A549 (cell line): ENCODE measurements at regions not wholly inside any gene's neighbourhood (a gene's known extent, or its start where the extent isn't known, plus 50 kb on each side); places are given as distances from the start of the nearest gene placed in this dataset.

ENCODE experiments used
- ATAC-seq, 2 experiments: fragments of 200-7000 bp in 1 of 2; fragments of >200 bp in 1 of 2; cut with Nextera tagmentation in 1 of 2; cut with Tn5 transposase in 1 of 2; 3 replicates each; pipeline versions ENCODE4 v1.8.0 to v1.9.1; 2018 to 2020; ENCODE audit warnings: mild to moderate bottlenecking in 1 of 2, moderate library complexity in 1 of 2
- CTCF ChIA-PET: fragments of 300-600 bp; sonication (Branson Sonifier 250); formaldehyde crosslinking; extraction: SDS; loops from one replicate; lab custom pipeline; 2021; ENCODE audit warnings: antibody characterized with exemption, inconsistent platforms; lab: Yijun Ruan, JAX
- POLR2A ChIA-PET: fragments of 350-600 bp; formaldehyde crosslinking; extraction: SDS; loops from one replicate; lab custom pipeline; 2021; ENCODE audit warnings: antibody characterized with exemption, inconsistent platforms; lab: Yijun Ruan, JAX
- DNase-seq, 2 experiments: peaks; one replicate each; pipeline versions ENCODE4 v3.0.0 to v3.0.0-alpha.2; 2011 to 2016; ENCODE audit warnings: low read depth in 1 of 2, low spot score in 1 of 2
- FAIRE-seq: peaks from 2 replicates; lab custom pipeline; 2011; peaks lifted over from hg19 to GRCh38; lab: Jason Lieb, UNC
- H3K27ac ChIP-seq, 2 experiments: fragments of >200 bp; sonication (Bioruptor Twin); formaldehyde crosslinking; 3 replicates each; pipeline ENCODE4 v1.5.1; 2016 to 2017
- H3K4me1 ChIP-seq: fragments of >200 bp; sonication (Bioruptor Twin); formaldehyde crosslinking; 3 replicates; pipeline ENCODE4 v1.6.1; 2016
- H3K4me2 ChIP-seq: fragments of >200 bp; sonication (Bioruptor Twin); formaldehyde crosslinking; 3 replicates; pipeline ENCODE4 v1.6.1; 2016
- H3K4me3 ChIP-seq: fragments of >200 bp; sonication (Bioruptor Twin); formaldehyde crosslinking; 3 replicates; pipeline ENCODE4 v1.5.1; 2016
- H3K9me3 ChIP-seq: fragments of >200 bp; sonication (Bioruptor Twin); formaldehyde crosslinking; 3 replicates; pipeline ENCODE4 v1.6.1; 2016
- BHLHE40 ChIP-seq: IDR thresholded peaks from 2 replicates; pipeline ENCODE4 v1.6.1; 2012; ENCODE audit warnings: low read depth, low read length, inconsistent platforms
- CEBPB ChIP-seq, 2 experiments: fragments of >200 bp in 1 of 2; sonication (Bioruptor Twin) in 1 of 2; formaldehyde crosslinking in 1 of 2; IDR thresholded peaks; 2 replicates each; pipeline ENCODE4 v1.6.1; 2012 to 2016
- CHD4 ChIP-seq: fragments of 200-600 bp; sonication (generic); IDR thresholded peaks from 2 replicates; pipeline ENCODE4 v1.6.1; 2016; ENCODE audit warnings: antibody characterized with exemption, mild to moderate bottlenecking, borderline replicate concordance
- EP300 ChIP-seq, 2 experiments: fragments of >200 bp; sonication (Bioruptor Twin); formaldehyde crosslinking; IDR thresholded peaks; 2 replicates in 1 of 2; 3 replicates in 1 of 2; pipeline ENCODE4 v1.6.1; 2016 to 2017
- ESRRA ChIP-seq: fragments of 150-350 bp; IDR thresholded peaks from 2 replicates; pipeline ENCODE4 v1.6.1; 2014; ENCODE audit warnings: mild to moderate bottlenecking, low read length, borderline replicate concordance
- FOSB ChIP-seq: fragments of 250-450 bp; sonication (Bioruptor Pico); IDR thresholded peaks from 2 replicates; pipeline ENCODE4 v1.5.0; 2020; ENCODE audit warnings: mild to moderate bottlenecking, moderate library complexity
- FOSL2 ChIP-seq, 2 experiments: fragments of 450-650 bp in 1 of 2; fragments of >200 bp in 1 of 2; sonication (Bioruptor Twin) in 1 of 2; formaldehyde crosslinking; IDR thresholded peaks; 2 replicates each; pipeline versions ENCODE4 v1.5.0 to v1.6.1; 2016 to 2020; ENCODE audit warnings: mild to moderate bottlenecking in 1 of 2, moderate library complexity in 1 of 2
- FOXS1 ChIP-seq: fragments of 250-450 bp; sonication (Bioruptor Pico); IDR thresholded peaks from 2 replicates; pipeline ENCODE4 v1.5.0; 2020; ENCODE audit warnings: mild to moderate bottlenecking, moderate library complexity
- GATA3 ChIP-seq: IDR thresholded peaks from 2 replicates; pipeline ENCODE4 v1.6.1; 2012; ENCODE audit warnings: borderline replicate concordance
- HEYL ChIP-seq: fragments of 250-450 bp; sonication (Bioruptor Pico); IDR thresholded peaks from 2 replicates; pipeline ENCODE4 v1.8.0; 2021; ENCODE audit warnings: mild to moderate bottlenecking, moderate library complexity
- JUN ChIP-seq, 2 experiments: fragments of >200 bp; sonication (Bioruptor Twin); formaldehyde crosslinking; IDR thresholded peaks; 2 replicates in 1 of 2; 3 replicates in 1 of 2; pipeline ENCODE4 v1.6.1; 2016 to 2017
- KDM1A ChIP-seq: fragments of 200-600 bp; sonication (generic); IDR thresholded peaks from 2 replicates; pipeline ENCODE4 v1.6.1; 2016; ENCODE audit warnings: low read depth, mild to moderate bottlenecking
- KDM5A ChIP-seq: fragments of 200-600 bp; sonication (generic); IDR thresholded peaks from 2 replicates; pipeline ENCODE4 v1.6.1; 2016; ENCODE audit warnings: antibody characterized with exemption, mild to moderate bottlenecking
- MAFK ChIP-seq: fragments of 450-650 bp; IDR thresholded peaks from 2 replicates; pipeline ENCODE4 v1.6.1; 2014; ENCODE audit not compliant: partially characterized antibody
- MAZ ChIP-seq: fragments of 150-350 bp; IDR thresholded peaks from 2 replicates; pipeline ENCODE4 v1.6.1; 2014; ENCODE audit warnings: antibody characterized with exemption, low read depth, low read length, borderline replicate concordance
- MYC ChIP-seq: IDR thresholded peaks from 2 replicates; pipeline ENCODE4 v1.6.1; 2012; ENCODE audit warnings: mild to moderate bottlenecking, inconsistent platforms, low read length, improper control_type of control experiment, borderline replicate concordance
- NPAS2 ChIP-seq: fragments of 250-450 bp; sonication (Bioruptor Pico); IDR thresholded peaks from 2 replicates; pipeline ENCODE4 v1.8.0; 2022; ENCODE audit warnings: mild to moderate bottlenecking, moderate library complexity, borderline replicate concordance
- PHF8 ChIP-seq: fragments of 200-600 bp; sonication (generic); IDR thresholded peaks from 2 replicates; pipeline ENCODE4 v1.6.1; 2016; ENCODE audit warnings: low read depth, mild to moderate bottlenecking, antibody characterized with exemption, moderate library complexity, borderline replicate concordance
- POLR2A ChIP-seq: IDR thresholded peaks from 2 replicates; pipeline ENCODE4 v1.6.1; 2012; ENCODE audit warnings: mild to moderate bottlenecking, low read length
- RAD21 ChIP-seq, 2 experiments: fragments of >200 bp in 1 of 2; sonication (Bioruptor Twin) in 1 of 2; formaldehyde crosslinking in 1 of 2; IDR thresholded peaks in 1 of 2; conservative IDR thresholded peaks in 1 of 2; 2 replicates in 1 of 2; 3 replicates in 1 of 2; pipeline ENCODE4 v1.6.1; 2012 to 2018; ENCODE audit warnings: inconsistent platforms in 1 of 2
- RARB ChIP-seq: fragments of 250-450 bp; sonication (Bioruptor Pico); IDR thresholded peaks from 2 replicates; pipeline ENCODE4 v1.8.0; 2021; ENCODE audit warnings: mild to moderate bottlenecking, moderate library complexity
- RCOR1 ChIP-seq: fragments of 150-350 bp; IDR thresholded peaks from 2 replicates; pipeline ENCODE4 v1.6.1; 2014; ENCODE audit warnings: antibody characterized with exemption, low read length, low read depth
- RFX5 ChIP-seq: fragments of 450-650 bp; IDR thresholded peaks from 2 replicates; pipeline ENCODE4 v1.7.1; 2014; ENCODE audit warnings: antibody characterized with exemption, mild to moderate bottlenecking, moderate library complexity
- ZFP36 ChIP-seq: fragments of 450-650 bp; IDR thresholded peaks from 2 replicates; pipeline ENCODE4 v1.6.1; 2014; ENCODE audit warnings: borderline replicate concordance; ENCODE audit not compliant: partially characterized antibody
- ZNF302 ChIP-seq: fragments of 250-450 bp; sonication (Bioruptor Pico); IDR thresholded peaks from 2 replicates; pipeline ENCODE4 v1.9.0; 2021; ENCODE audit warnings: inconsistent platforms, mild to moderate bottlenecking, moderate library complexity
- WGBS: methylation state at CpG from one replicate; pipeline ENCODE4 v1.1.6; 2017; ENCODE audit errors: missing lambda C conversion rate; 5-methylcytosine and 5-hydroxymethylcytosine counted together
- TF ChIP-seq, protein P1 (sequence below): fragments of 150-350 bp; IDR thresholded peaks from 2 replicates; pipeline ENCODE4 v1.6.1; 2014; ENCODE audit warnings: low read depth, mild to moderate bottlenecking, low read length
- TF ChIP-seq, protein P2 (sequence below): fragments of 250-450 bp; sonication (Bioruptor Pico); IDR thresholded peaks from 2 replicates; pipeline ENCODE4 v1.5.0; 2021; ENCODE audit warnings: mild to moderate bottlenecking, moderate library complexity, borderline replicate concordance
- TF ChIP-seq, protein P3 (sequence below): IDR thresholded peaks from 2 replicates; pipeline ENCODE4 v1.6.1; 2012
- TF ChIP-seq, protein P4 (sequence below): fragments of 450-650 bp; IDR thresholded peaks from 2 replicates; pipeline ENCODE4 v1.6.1; 2014; ENCODE audit warnings: antibody characterized with exemption
- TF ChIP-seq, protein P5 (sequence below): IDR thresholded peaks from 2 replicates; pipeline ENCODE4 v1.6.1; 2012

DNA sequence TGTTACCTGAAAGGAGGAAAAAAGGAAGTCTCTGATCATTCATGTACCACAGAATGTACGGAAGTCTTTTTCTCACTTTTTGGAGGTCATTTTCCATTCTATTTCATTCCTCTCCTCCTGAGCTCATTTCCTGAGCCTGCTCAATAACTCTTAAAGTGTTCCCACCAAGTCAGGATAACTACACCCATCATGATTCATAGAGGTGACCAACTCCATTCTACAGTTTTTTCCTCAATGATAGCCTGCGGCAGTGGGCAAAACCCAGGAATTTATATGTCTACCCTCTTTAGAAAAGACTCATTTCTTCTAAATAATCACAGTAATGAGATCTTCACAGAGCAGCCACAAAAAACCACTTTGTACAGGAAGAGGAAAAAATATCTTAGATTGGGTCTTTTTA is 372.5 kb downstream of the RBM43 start:
- FAIRE-seq, result no peak
- ATAC-seq, result no peak
- Histone ChIP-seq H3K4me1 (no peaks in the 10 kb centered on the region), H3K4me2 (no peak overlapping the region), H3K9me3 (no peaks in the 10 kb centered on the region), H3K27ac (no peak overlapping the region), H3K4me3 (no peak overlapping the region)
- CTCF ChIA-PET, result interaction anchor here (0.6 kb wide), 1 partner anchor 1169 kb away, joined by 3 read pairs; no protein-coding TSS in a partner anchor
- WGBS, result 84% methylated on average over 2 of the region's 2 CpGs
- TF ChIP-seq KDM1A (no peak), RFX5 (no peak), ZFP36 (no peak), RARB (CRISPR knock-in tag) (no peak), CEBPB (IDR thresholded peaks at IDR 0.05) (no peak), EP300 (IDR thresholded peaks at IDR 0.05) (no peak), HEYL (CRISPR knock-in tag) (no peak), FOXS1 (CRISPR knock-in tag) (no peak), FOSB (CRISPR knock-in tag) (no peak), RCOR1 (no peak), MAZ (no peak), KDM5A (no peak), CHD4 (no peak), MAFK (no peak), BHLHE40 (no peak)
- TF ChIP-seq, protein P1, sequence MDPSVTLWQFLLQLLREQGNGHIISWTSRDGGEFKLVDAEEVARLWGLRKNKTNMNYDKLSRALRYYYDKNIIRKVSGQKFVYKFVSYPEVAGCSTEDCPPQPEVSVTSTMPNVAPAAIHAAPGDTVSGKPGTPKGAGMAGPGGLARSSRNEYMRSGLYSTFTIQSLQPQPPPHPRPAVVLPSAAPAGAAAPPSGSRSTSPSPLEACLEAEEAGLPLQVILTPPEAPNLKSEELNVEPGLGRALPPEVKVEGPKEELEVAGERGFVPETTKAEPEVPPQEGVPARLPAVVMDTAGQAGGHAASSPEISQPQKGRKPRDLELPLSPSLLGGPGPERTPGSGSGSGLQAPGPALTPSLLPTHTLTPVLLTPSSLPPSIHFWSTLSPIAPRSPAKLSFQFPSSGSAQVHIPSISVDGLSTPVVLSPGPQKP, result no peak
- TF ChIP-seq, protein P2, sequence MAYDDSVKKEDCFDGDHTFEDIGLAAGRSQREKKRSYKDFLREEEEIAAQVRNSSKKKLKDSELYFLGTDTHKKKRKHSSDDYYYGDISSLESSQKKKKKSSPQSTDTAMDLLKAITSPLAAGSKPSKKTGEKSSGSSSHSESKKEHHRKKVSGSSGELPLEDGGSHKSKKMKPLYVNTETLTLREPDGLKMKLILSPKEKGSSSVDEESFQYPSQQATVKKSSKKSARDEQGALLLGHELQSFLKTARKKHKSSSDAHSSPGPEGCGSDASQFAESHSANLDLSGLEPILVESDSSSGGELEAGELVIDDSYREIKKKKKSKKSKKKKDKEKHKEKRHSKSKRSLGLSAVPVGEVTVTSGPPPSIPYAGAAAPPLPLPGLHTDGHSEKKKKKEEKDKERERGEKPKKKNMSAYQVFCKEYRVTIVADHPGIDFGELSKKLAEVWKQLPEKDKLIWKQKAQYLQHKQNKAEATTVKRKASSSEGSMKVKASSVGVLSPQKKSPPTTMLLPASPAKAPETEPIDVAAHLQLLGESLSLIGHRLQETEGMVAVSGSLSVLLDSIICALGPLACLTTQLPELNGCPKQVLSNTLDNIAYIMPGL (CRISPR knock-in tag), result no peak
- TF ChIP-seq, protein P3, sequence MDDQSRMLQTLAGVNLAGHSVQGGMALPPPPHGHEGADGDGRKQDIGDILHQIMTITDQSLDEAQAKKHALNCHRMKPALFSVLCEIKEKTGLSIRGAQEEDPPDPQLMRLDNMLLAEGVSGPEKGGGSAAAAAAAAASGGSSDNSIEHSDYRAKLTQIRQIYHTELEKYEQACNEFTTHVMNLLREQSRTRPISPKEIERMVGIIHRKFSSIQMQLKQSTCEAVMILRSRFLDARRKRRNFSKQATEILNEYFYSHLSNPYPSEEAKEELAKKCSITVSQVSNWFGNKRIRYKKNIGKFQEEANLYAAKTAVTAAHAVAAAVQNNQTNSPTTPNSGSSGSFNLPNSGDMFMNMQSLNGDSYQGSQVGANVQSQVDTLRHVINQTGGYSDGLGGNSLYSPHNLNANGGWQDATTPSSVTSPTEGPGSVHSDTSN, result no peak
- POLR2A ChIA-PET, result no interaction called here
- DNase-seq, result no peak

DNA sequence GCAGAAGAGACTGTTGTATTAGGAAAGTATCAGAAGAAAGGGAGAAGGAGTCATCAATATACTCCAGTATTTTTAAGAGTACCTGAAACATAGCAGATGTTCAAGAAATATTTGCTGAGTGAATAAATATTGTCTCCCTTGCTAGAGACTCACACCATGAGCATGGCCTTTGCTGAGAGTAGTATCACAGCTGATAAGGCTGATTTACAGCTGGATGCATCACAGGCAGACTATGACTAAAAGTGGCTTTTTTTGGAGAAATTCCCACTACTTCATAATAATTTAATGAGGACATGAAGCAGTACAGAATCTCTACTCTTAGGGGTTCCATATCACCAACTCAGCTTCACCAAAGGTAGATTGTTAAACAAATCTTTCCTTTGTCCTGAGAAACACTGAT is 373.3 kb downstream of the RBM43 start:
- H3K4me2 ChIP-seq, result no peak overlapping the region
- no peaks in the 10 kb centered on the region for H3K9me3 ChIP-seq
- FAIRE-seq (no peak), ATAC-seq (no peak), DNase-seq (no peak)
- no peak overlapping the region for H3K4me3 ChIP-seq
- no peak overlapping the region for H3K27ac ChIP-seq
- POLR2A ChIA-PET, result no interaction called here
- CTCF ChIA-PET, result no interaction called here
- H3K4me1 ChIP-seq, result no peaks in the 10 kb centered on the region
- no peak for TF ChIP-seq ZFP36
- TF ChIP-seq POLR2A, result no peak
- no peak for TF ChIP-seq ESRRA
- no peak for TF ChIP-seq NPAS2

DNA sequence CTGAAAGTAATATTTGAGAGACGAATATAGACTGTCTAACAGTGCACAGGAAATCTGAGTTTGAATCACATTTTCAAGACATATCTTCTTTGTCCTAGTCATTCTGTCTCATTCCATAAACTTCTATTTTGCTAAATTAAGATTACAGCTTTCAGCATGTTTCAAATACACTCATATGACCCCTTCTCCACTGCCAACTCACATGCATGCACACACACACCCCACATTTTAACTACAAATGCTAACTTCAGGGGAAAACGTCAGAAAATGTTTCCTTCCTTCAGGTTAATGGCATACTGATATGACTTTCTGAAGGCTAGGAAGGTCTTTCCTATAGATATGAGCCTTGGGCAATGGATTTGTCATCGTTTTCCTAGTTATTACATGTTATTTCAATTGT is 373.7 kb downstream of the RBM43 start:
- Histone ChIP-seq H3K9me3 (no peaks in the 10 kb centered on the region), H3K4me1 (no peaks in the 10 kb centered on the region)
- DNase-seq (no peak), ATAC-seq (no peak)
- CTCF ChIA-PET, result no interaction called here
- no peak for TF ChIP-seq ZNF302 (CRISPR knock-in tag)
- no peak for TF ChIP-seq KDM5A
- no peak for TF ChIP-seq ZFP36
- TF ChIP-seq PHF8, result no peak
- no peak for TF ChIP-seq MYC
- no peak for TF ChIP-seq HEYL (CRISPR knock-in tag)
- TF ChIP-seq FOSL2 (IDR thresholded peaks at IDR 0.05), result no peak
- no peak for TF ChIP-seq FOSL2 (CRISPR knock-in tag; IDR thresholded peaks at IDR 0.05)
- no peak for TF ChIP-seq JUN (IDR thresholded peaks at IDR 0.05)
- no peak for TF ChIP-seq RAD21 (conservative IDR thresholded peaks at IDR 0.05 in 1 of 2, IDR thresholded peaks at IDR 0.05 in 1 of 2)
- no peak for TF ChIP-seq POLR2A
- TF ChIP-seq GATA3, result no peak
- no peak for TF ChIP-seq KDM1A
- TF ChIP-seq FOXS1 (CRISPR knock-in tag), result no peak
- TF ChIP-seq, protein P4, sequence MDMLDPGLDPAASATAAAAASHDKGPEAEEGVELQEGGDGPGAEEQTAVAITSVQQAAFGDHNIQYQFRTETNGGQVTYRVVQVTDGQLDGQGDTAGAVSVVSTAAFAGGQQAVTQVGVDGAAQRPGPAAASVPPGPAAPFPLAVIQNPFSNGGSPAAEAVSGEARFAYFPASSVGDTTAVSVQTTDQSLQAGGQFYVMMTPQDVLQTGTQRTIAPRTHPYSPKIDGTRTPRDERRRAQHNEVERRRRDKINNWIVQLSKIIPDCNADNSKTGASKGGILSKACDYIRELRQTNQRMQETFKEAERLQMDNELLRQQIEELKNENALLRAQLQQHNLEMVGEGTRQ, result no peak
- no peak for TF ChIP-seq RFX5
- TF ChIP-seq, protein P5, sequence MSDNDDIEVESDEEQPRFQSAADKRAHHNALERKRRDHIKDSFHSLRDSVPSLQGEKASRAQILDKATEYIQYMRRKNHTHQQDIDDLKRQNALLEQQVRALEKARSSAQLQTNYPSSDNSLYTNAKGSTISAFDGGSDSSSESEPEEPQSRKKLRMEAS, result no peak
- TF ChIP-seq, all 56 proteins: peak for 0
- POLR2A ChIA-PET, result no interaction called here
- Histone ChIP-seq H3K4me2 (no peak overlapping the region), H3K4me3 (no peak overlapping the region), H3K27ac (no peak overlapping the region)
- FAIRE-seq, result no peak
- WGBS, result 19% methylated on average over 3 of the region's 3 CpGs
